OCI-LY7 (cell line): ENCODE measurements at regions not wholly inside any gene's neighbourhood (a gene's known extent, or its start where the extent isn't known, plus 50 kb on each side); places are given as distances from the start of the nearest gene placed in this dataset.

Experiments
- BruUV-seq: library from RNA; stranded (reverse); fragments of 400-500 nt; replicated peaks from 2 replicates; lab custom pipeline; 2021; lab: Mats Ljungman, UMichigan
- CTCF ChIA-PET: fragments of 300-600 bp; sonication (Branson Sonifier 250); formaldehyde crosslinking; loops from one replicate; lab custom pipeline; 2022; ENCODE audit warnings: antibody characterized with exemption; ENCODE audit not compliant: unreplicated experiment; lab: Charles Lee
- POLR2A ChIA-PET: fragments of 300-600 bp; sonication (Branson Sonifier 250); formaldehyde crosslinking; loops from one replicate; lab custom pipeline; 2022; ENCODE audit warnings: antibody characterized with exemption; lab: Charles Lee
- DNase-seq: peaks from one replicate; pipeline ENCODE4 v3.0.0-alpha.2; 2015; ENCODE audit warnings: low spot score
- H2AFZ ChIP-seq: fragments of 200-600 bp; sonication (generic), shearing (Covaris generic); 2 replicates; pipeline ENCODE4 v1.6.1; 2014; ENCODE audit warnings: mild to moderate bottlenecking, antibody characterized with exemption, low read length, moderate library complexity
- H3K27ac ChIP-seq: fragments of 200-600 bp; sonication (generic); 2 replicates; pipeline ENCODE4 v1.5.1; 2014; ENCODE audit warnings: mixed run types, low read depth, mild to moderate bottlenecking, moderate library complexity, low read length, inconsistent platforms; ENCODE audit not compliant: poor library complexity, severe bottlenecking
- H3K36me3 ChIP-seq: fragments of 200-600 bp; sonication (generic); 2 replicates; pipeline ENCODE4 v1.6.1; 2014; ENCODE audit warnings: mild to moderate bottlenecking, antibody characterized with exemption, low read length, moderate library complexity, mixed read lengths; ENCODE audit not compliant: insufficient read depth
- H3K4me1 ChIP-seq: fragments of 200-600 bp; sonication (generic); 2 replicates; pipeline ENCODE4 v1.5.1; 2014; ENCODE audit warnings: mild to moderate bottlenecking, low read length; ENCODE audit not compliant: insufficient read depth, poor library complexity, severe bottlenecking
- H3K4me2 ChIP-seq: fragments of 200-600 bp; sonication (generic); 2 replicates; pipeline ENCODE4 v1.6.1; 2014; ENCODE audit warnings: mild to moderate bottlenecking, low read length
- H3K4me3 ChIP-seq: fragments of 200-600 bp; sonication (generic); 2 replicates; pipeline ENCODE4 v1.5.1; 2014; ENCODE audit warnings: mild to moderate bottlenecking, low read depth, low read length; ENCODE audit not compliant: poor library complexity, severe bottlenecking
- H3K79me2 ChIP-seq: fragments of 200-600 bp; sonication (generic); 2 replicates; pipeline ENCODE4 v1.6.1; 2016; ENCODE audit warnings: low read depth, mild to moderate bottlenecking, low read length, moderate library complexity, mixed read lengths; ENCODE audit not compliant: insufficient read depth
- H3K9me2 ChIP-seq: fragments of 200-600 bp; sonication (generic); 2 replicates; pipeline ENCODE4 v1.6.1; 2016; ENCODE audit warnings: mild to moderate bottlenecking, low read length, mixed read lengths; ENCODE audit not compliant: insufficient read depth
- H3K9me3 ChIP-seq: fragments of 200-600 bp; sonication (generic); 2 replicates; pipeline ENCODE4 v1.6.1; 2014; ENCODE audit warnings: mild to moderate bottlenecking, mixed run types, low read length, mixed read lengths
- H4K20me1 ChIP-seq: fragments of 200-600 bp; sonication (generic); 2 replicates; pipeline ENCODE4 v1.6.1; 2014; ENCODE audit warnings: mild to moderate bottlenecking, antibody characterized with exemption, low read length, moderate library complexity, mixed read lengths; ENCODE audit not compliant: insufficient read depth
- EZH2phosphoT487 ChIP-seq: fragments of 200-600 bp; sonication (generic); IDR thresholded peaks from 2 replicates; pipeline ENCODE4 v1.6.1; 2018; ENCODE audit warnings: low read depth, borderline replicate concordance, mild to moderate bottlenecking, mixed run types, antibody characterized with exemption, low read length, moderate library complexity, mixed read lengths
- intact Hi-C: fragments of 100-400 bp; cut with micrococcal nuclease; formaldehyde crosslinking; loops from one replicate; pipeline ENCODE4 v1.10.0; 2022; ENCODE audit not compliant: unreplicated experiment
- TF ChIP-seq, protein P1 (sequence below): fragments of 200-600 bp; sonication (generic); conservative IDR thresholded peaks from 2 replicates; pipeline ENCODE4 v1.5.1; 2014; ENCODE audit warnings: mild to moderate bottlenecking, antibody characterized with exemption, low read length, moderate library complexity, mixed read lengths

- Histone ChIP-seq H3K4me2 (no peak overlapping the region), H3K79me2 (no peaks in the 10 kb centered on the region), H3K9me3 (no peaks in the 10 kb centered on the region), H3K9me2 (no peaks in the 10 kb centered on the region), H3K27ac (no peak overlapping the region), H3K4me3 (no peak overlapping the region), H3K36me3 (no peaks in the 10 kb centered on the region), H3K4me1 (no peaks in the 10 kb centered on the region), H4K20me1 (no peaks in the 10 kb centered on the region), H2AFZ (no peak overlapping the region)
- BruUV-seq: no TSS peak
- CTCF ChIA-PET: no interaction called here
- POLR2A ChIA-PET: no interaction called here
- TF ChIP-seq, protein P1, sequence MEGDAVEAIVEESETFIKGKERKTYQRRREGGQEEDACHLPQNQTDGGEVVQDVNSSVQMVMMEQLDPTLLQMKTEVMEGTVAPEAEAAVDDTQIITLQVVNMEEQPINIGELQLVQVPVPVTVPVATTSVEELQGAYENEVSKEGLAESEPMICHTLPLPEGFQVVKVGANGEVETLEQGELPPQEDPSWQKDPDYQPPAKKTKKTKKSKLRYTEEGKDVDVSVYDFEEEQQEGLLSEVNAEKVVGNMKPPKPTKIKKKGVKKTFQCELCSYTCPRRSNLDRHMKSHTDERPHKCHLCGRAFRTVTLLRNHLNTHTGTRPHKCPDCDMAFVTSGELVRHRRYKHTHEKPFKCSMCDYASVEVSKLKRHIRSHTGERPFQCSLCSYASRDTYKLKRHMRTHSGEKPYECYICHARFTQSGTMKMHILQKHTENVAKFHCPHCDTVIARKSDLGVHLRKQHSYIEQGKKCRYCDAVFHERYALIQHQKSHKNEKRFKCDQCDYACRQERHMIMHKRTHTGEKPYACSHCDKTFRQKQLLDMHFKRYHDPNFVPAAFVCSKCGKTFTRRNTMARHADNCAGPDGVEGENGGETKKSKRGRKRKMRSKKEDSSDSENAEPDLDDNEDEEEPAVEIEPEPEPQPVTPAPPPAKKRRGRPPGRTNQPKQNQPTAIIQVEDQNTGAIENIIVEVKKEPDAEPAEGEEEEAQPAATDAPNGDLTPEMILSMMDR: no peak
- TF ChIP-seq EZH2phosphoT487: no peak
- intact Hi-C loops: no loop called here
- no peak for DNase-seq
Measured at GRCh38 chr9:135394699-135395645, 84.6 kb upstream of the PPP1R26 start.

DNA sequence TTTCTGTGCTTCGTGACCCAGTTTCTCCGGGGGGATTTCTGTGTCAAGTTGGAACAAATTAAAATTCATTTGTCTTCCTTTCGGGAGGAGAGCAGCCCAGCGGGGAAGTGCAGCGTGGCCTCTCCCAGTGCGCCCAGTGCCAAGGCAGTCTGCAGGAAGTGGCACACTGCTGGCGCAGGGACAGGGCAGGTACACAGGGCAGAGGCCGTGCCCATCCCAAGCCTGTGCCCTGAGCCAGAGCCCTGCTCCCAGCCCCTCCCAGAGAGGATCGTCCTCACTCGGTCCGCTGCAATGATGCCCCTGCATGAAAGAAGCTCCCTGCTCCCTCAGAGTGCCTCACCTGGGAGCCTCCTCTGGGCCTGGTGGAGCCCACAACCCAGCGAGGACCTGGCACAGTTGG lies 82.4 kb upstream of the PPP1R26 start:
- ChIA-PET CTCF (no interaction called here), POLR2A (no interaction called here)
- Histone ChIP-seq H3K4me2 (no peak overlapping the region), H3K27ac (no peak overlapping the region), H3K9me2 (no peaks in the 10 kb centered on the region), H3K9me3 (no peaks in the 10 kb centered on the region), H4K20me1 (no peaks in the 10 kb centered on the region), H3K4me1 (no peaks in the 10 kb centered on the region), H3K4me3 (no peak overlapping the region), H2AFZ (no peak overlapping the region), H3K36me3 (no peaks in the 10 kb centered on the region), H3K79me2 (no peaks in the 10 kb centered on the region)
- DNase-seq: no peak
- BruUV-seq: no TSS peak
- intact Hi-C loops: no loop called here
- TF ChIP-seq, protein P1: no peak
- TF ChIP-seq EZH2phosphoT487: no peak

DNA sequence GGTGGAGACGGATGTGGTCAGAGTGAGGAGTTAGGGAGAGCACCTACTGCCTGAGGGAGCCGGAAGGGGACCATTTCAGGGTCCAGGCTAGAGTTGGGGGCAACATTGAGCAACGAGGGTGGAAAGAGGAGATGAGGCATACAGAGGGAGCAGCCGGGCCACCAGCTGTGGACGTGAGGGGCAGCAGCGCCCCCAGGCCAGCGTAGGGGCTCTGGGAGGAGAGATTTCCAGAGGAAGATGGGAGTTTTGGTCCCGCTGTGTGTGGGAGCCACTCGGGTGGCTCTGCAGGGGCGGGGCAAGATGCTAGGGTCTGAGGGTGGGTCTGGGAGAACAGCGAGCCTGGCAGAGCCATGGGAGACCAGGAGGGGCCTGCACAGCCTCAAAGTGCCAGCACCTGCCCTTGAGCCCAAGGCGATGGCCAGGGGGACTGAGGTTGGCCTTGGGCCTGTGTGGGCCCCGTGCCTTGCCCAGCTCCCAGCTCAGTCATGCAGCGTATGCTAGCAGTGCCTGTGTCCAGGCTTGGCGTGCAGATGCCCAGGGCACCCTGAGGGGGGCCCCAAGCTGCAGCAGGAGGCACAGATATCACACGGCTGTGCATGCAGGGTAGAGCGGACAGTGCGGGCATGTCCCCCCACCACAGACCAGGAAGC lies 80.5 kb upstream of the PPP1R26 start:
- Histone ChIP-seq H4K20me1 (no peaks in the 10 kb centered on the region), H3K27ac (no peak overlapping the region), H3K79me2 (no peaks in the 10 kb centered on the region), H3K36me3 (no peaks in the 10 kb centered on the region), H3K9me2 (no peaks in the 10 kb centered on the region), H3K4me2 (no peak overlapping the region), H3K9me3 (no peaks in the 10 kb centered on the region), H2AFZ (no peak overlapping the region), H3K4me3 (no peak overlapping the region), H3K4me1 (no peaks in the 10 kb centered on the region)
- CTCF ChIA-PET: no interaction called here
- intact Hi-C loops: no loop called here
- no peak for TF ChIP-seq EZH2phosphoT487
- TF ChIP-seq, protein P1: no peak
- no TSS peak for BruUV-seq
- no peak for DNase-seq
- POLR2A ChIA-PET: no interaction called here
